Upper lobe of left lung (tissue), 4 donors: ENCODE measurements at regions not wholly inside any gene's neighbourhood (a gene's known extent, or its start where the extent isn't known, plus 50 kb on each side); places are given as distances from the start of the nearest gene placed in this dataset.

ENCODE experiments used
- CTCF ChIP-seq, 6 experiments: fragments of 450-650 bp in 4 of 6; fragments of 200-600 bp in 2 of 6; sonication (generic) in 2 of 6; IDR thresholded peaks; one replicate each; pipeline ENCODE4 v1.5.1; 2016 to 2019; ENCODE audit warnings: antibody characterized with exemption in 6 of 6
- POLR2AphosphoS5 ChIP-seq, 2 donors: sonication (generic); formaldehyde crosslinking; IDR thresholded peaks; one replicate each; pipeline ENCODE4 v1.5.1; 2017; ENCODE audit warnings: antibody characterized with exemption in 2 of 2

- TF ChIP-seq CTCF (IDR thresholded peaks at IDR 0.05), result no peak
- TF ChIP-seq POLR2AphosphoS5 (IDR thresholded peaks at IDR 0.05), result no peak
These were observed 433.7 kb downstream of the ETS1 start for GRCh38 chr11:128153697-128154048.
